Spinal cord (tissue), 9 donors: ENCODE measurements at regions not wholly inside any gene's neighbourhood (a gene's known extent, or its start where the extent isn't known, plus 50 kb on each side); places are given as distances from the start of the nearest gene placed in this dataset.

Experiments used
- DNase-seq, 6 donors: peaks; one replicate each; pipeline versions ENCODE4 v3.0.0 to v3.0.0-alpha.2; 2013 to 2015; ENCODE audit warnings: low spot score in 6 of 6, low read depth in 4 of 6
- H3K27ac ChIP-seq: one replicate; pipeline ENCODE4 v1.5.1; 2013; ENCODE audit warnings: low read depth, low read length, control low read depth
- H3K27me3 ChIP-seq: one replicate; pipeline ENCODE4 v1.6.1; 2013; ENCODE audit warnings: low read length; ENCODE audit not compliant: control insufficient read depth, insufficient read depth
- H3K36me3 ChIP-seq: one replicate; pipeline ENCODE4 v1.6.1; 2013; ENCODE audit warnings: low read length; ENCODE audit not compliant: control insufficient read depth, insufficient read depth
- H3K4me1 ChIP-seq: one replicate; pipeline ENCODE4 v1.6.1; 2013; ENCODE audit warnings: low read length; ENCODE audit not compliant: control insufficient read depth, insufficient read depth
- H3K4me3 ChIP-seq: one replicate; pipeline ENCODE4 v1.5.1; 2013; ENCODE audit warnings: low read depth, low read length, control low read depth
- H3K9me3 ChIP-seq: one replicate; pipeline ENCODE4 v1.6.1; 2013; ENCODE audit warnings: low read length; ENCODE audit not compliant: control insufficient read depth, insufficient read depth
- WGBS: methylation state at CpG from one replicate; pipeline ENCODE4 v1.1.5; 2013; ENCODE audit warnings: missing lambda C conversion rate; ENCODE audit not compliant: insufficient coverage; 5-methylcytosine and 5-hydroxymethylcytosine counted together
- donor health status: healthy.

GRCh38 chr21:35855484-35855883 lies 204.8 kb downstream of the SETD4 start:
- H3K27me3 ChIP-seq: no peaks in the 10 kb centered on the region
- H3K27ac ChIP-seq: no peak overlapping the region
- H3K36me3 ChIP-seq: no peaks in the 10 kb centered on the region
- H3K4me3 ChIP-seq: no peak overlapping the region
- no peaks in the 10 kb centered on the region for H3K4me1 ChIP-seq
- WGBS: no CpG with 5 or more reads among the region's 2 CpGs
- no peaks in the 10 kb centered on the region for H3K9me3 ChIP-seq
- DNase-seq: no peak

GRCh38 chr21:35854281-35854680 lies 206.0 kb downstream of the SETD4 start:
- no peak for DNase-seq
- H3K4me1 ChIP-seq: no peaks in the 10 kb centered on the region
- H3K27ac ChIP-seq: no peak overlapping the region
- WGBS: 100% methylated on average over 5 of the region's 7 CpGs
- H3K36me3 ChIP-seq: no peaks in the 10 kb centered on the region
- H3K9me3 ChIP-seq: no peaks in the 10 kb centered on the region
- H3K4me3 ChIP-seq: no peak overlapping the region
- H3K27me3 ChIP-seq: no peaks in the 10 kb centered on the region

- Histone ChIP-seq H3K4me1 (no peaks in the 10 kb centered on the region), H3K36me3 (no peaks in the 10 kb centered on the region), H3K27ac (no peak overlapping the region), H3K9me3 (no peaks in the 10 kb centered on the region), H3K4me3 (no peak overlapping the region), H3K27me3 (no peaks in the 10 kb centered on the region)
- DNase-seq: peak in 1 of 6 donors; percentile 47
- WGBS: 71% methylated on average over 2 of the region's 9 CpGs
Measured at GRCh38 chr21:35853321-35854239, 206.7 kb downstream of the SETD4 start.

- WGBS: no CpG with 5 or more reads among the region's 2 CpGs
- no peaks in the 10 kb centered on the region for H3K9me3 ChIP-seq
- H3K36me3 ChIP-seq: no peaks in the 10 kb centered on the region
- no peak overlapping the region for H3K4me3 ChIP-seq
- no peaks in the 10 kb centered on the region for H3K27me3 ChIP-seq
- DNase-seq: no peak
- no peak overlapping the region for H3K27ac ChIP-seq
- H3K4me1 ChIP-seq: no peaks in the 10 kb centered on the region
Measured at GRCh38 chr21:35852820-35853219, 207.5 kb downstream of the SETD4 start.

- H3K4me3 ChIP-seq: no peak overlapping the region
- H3K27ac ChIP-seq: no peak overlapping the region
- H3K36me3 ChIP-seq: no peaks in the 10 kb centered on the region
- no peaks in the 10 kb centered on the region for H3K9me3 ChIP-seq
- no peak for DNase-seq
- H3K4me1 ChIP-seq: no peaks in the 10 kb centered on the region
- 82% methylated on average over 4 of the region's 9 CpGs for WGBS
- no peaks in the 10 kb centered on the region for H3K27me3 ChIP-seq
Measured at GRCh38 chr21:35850542-35851103, 209.7 kb downstream of the SETD4 start.

- no peak for DNase-seq
- H3K27ac ChIP-seq: no peak overlapping the region
- H3K4me1 ChIP-seq: no peaks in the 10 kb centered on the region
- no peaks in the 10 kb centered on the region for H3K27me3 ChIP-seq
- no peaks in the 10 kb centered on the region for H3K36me3 ChIP-seq
- no CpG with 5 or more reads among the region's 5 CpGs for WGBS
- H3K9me3 ChIP-seq: no peaks in the 10 kb centered on the region
- H3K4me3 ChIP-seq: no peak overlapping the region
Measured at GRCh38 chr21:35850029-35850428, 210.3 kb downstream of the SETD4 start.

- H3K4me3 ChIP-seq: no peak overlapping the region
- no peaks in the 10 kb centered on the region for H3K27me3 ChIP-seq
- H3K27ac ChIP-seq: no peak overlapping the region
- no peaks in the 10 kb centered on the region for H3K9me3 ChIP-seq
- no CpG with 5 or more reads among the region's 4 CpGs for WGBS
- H3K4me1 ChIP-seq: no peaks in the 10 kb centered on the region
- H3K36me3 ChIP-seq: no peaks in the 10 kb centered on the region
- no peak for DNase-seq
Measured at GRCh38 chr21:35849144-35849543, 211.2 kb downstream of the SETD4 start.

GRCh38 chr21:35843911-35844667 lies 216.2 kb downstream of the SETD4 start:
- Histone ChIP-seq H3K27ac (no peak overlapping the region), H3K9me3 (no peaks in the 10 kb centered on the region), H3K4me3 (no peak overlapping the region), H3K4me1 (no peaks in the 10 kb centered on the region), H3K36me3 (no peaks in the 10 kb centered on the region), H3K27me3 (no peaks in the 10 kb centered on the region)
- WGBS: 76% methylated on average over 4 of the region's 7 CpGs
- peak in 1 of 6 donors; percentile 26 for DNase-seq

GRCh38 chr21:35840949-35841348 lies 219.4 kb downstream of the SETD4 start:
- Histone ChIP-seq H3K4me1 (no peaks in the 10 kb centered on the region), H3K36me3 (no peaks in the 10 kb centered on the region), H3K4me3 (no peak overlapping the region), H3K9me3 (no peaks in the 10 kb centered on the region), H3K27me3 (no peaks in the 10 kb centered on the region), H3K27ac (no peak overlapping the region)
- WGBS: 74% methylated on average over 2 of the region's 2 CpGs
- no peak for DNase-seq
